MM.1S (cell line): ENCODE measurements at regions not wholly inside any gene's neighbourhood (a gene's known extent, or its start where the extent isn't known, plus 50 kb on each side); places are given as distances from the start of the nearest gene placed in this dataset.

Source experiments
- EZH2 ChIP-seq: fragments of 300-600 bp; sonication (generic); optimal IDR thresholded peaks from 2 replicates; pipeline ENCODE3; 2017; ENCODE audit warnings: low read depth, mild to moderate bottlenecking, antibody characterized with exemption, low read length, mixed read lengths
- TF ChIP-seq, protein P1 (sequence below): fragments of 300-600 bp; sonication (generic); IDR thresholded peaks from 2 replicates; pipeline ENCODE4 v1.5.1; 2016; ENCODE audit warnings: antibody characterized with exemption, low read length, mixed read lengths

DNA sequence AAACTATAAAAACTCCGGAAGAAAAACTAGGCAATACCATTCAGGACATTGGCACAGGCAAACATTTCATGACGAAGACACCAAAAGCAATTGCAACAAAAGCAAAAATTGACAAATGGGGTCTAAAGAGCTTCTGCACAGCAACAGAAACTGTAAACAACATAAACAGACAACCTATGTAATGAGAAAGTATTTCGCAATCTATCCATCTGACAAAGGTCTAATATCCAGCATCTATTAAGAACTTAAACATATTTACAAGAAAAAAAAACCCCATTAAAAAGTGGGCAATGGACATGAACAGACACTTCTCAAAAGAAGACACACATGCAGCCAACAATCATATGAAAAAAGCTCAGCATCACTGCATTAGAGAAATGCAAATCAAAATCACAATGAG lies 498.6 kb downstream of the HINT1 start:
- TF ChIP-seq, protein P1, sequence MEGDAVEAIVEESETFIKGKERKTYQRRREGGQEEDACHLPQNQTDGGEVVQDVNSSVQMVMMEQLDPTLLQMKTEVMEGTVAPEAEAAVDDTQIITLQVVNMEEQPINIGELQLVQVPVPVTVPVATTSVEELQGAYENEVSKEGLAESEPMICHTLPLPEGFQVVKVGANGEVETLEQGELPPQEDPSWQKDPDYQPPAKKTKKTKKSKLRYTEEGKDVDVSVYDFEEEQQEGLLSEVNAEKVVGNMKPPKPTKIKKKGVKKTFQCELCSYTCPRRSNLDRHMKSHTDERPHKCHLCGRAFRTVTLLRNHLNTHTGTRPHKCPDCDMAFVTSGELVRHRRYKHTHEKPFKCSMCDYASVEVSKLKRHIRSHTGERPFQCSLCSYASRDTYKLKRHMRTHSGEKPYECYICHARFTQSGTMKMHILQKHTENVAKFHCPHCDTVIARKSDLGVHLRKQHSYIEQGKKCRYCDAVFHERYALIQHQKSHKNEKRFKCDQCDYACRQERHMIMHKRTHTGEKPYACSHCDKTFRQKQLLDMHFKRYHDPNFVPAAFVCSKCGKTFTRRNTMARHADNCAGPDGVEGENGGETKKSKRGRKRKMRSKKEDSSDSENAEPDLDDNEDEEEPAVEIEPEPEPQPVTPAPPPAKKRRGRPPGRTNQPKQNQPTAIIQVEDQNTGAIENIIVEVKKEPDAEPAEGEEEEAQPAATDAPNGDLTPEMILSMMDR, result no peak
- no peak for TF ChIP-seq EZH2
